K562 (cell line): ENCODE measurements at regions not wholly inside any gene's neighbourhood (a gene's known extent, or its start where the extent isn't known, plus 50 kb on each side); places are given as distances from the start of the nearest gene placed in this dataset.

Source experiments
- ATAC-seq: fragments of 200-7000 bp; cut with Tn5 transposase; 3 replicates; pipeline ENCODE4 v1.9.1; 2020; ENCODE audit warnings: moderate library complexity
- BruUV-seq: library from RNA; stranded (reverse); fragments of 400-500 nt; replicated peaks from 2 replicates; lab custom pipeline; 2021; lab: Mats Ljungman, UMichigan
- CTCF ChIA-PET: fragments of 300-600 bp; formaldehyde crosslinking; extraction: SDS; loops from one replicate; lab custom pipeline; 2021; ENCODE audit warnings: low intra/inter-chr PET ratio; lab: Yijun Ruan, JAX
- POLR2A ChIA-PET: fragments of 300-600, 350-650 bp; sonication (Branson Sonifier 250); formaldehyde crosslinking; extraction: SDS; loops from one replicate; lab custom pipeline; 2021; ENCODE audit warnings: antibody characterized with exemption, inconsistent platforms; lab: Yijun Ruan, JAX
- DNase-seq, 4 experiments: peaks; one replicate each; pipeline versions ENCODE4 v3.0.0 to v3.0.0-alpha.2; 2011 to 2018; ENCODE audit warnings: low spot score in 3 of 4, mixed read lengths in 3 of 4; ENCODE audit errors: extremely low read depth in 1 of 4
- FAIRE-seq: peaks from 2 replicates; lab custom pipeline; 2011; peaks lifted over from hg19 to GRCh38; lab: Jason Lieb, UNC
- H2AFZ ChIP-seq: 2 replicates; pipeline ENCODE4 v1.6.0; 2011; ENCODE audit warnings: low read depth, low read length, control low read depth, inconsistent platforms
- H3K27ac ChIP-seq: fragments of 200-600 bp; 3 replicates; pipeline ENCODE4 v1.8.0; 2011; ENCODE audit warnings: low read depth, mild to moderate bottlenecking, control low read depth, inconsistent platforms, low read length, moderate library complexity, mixed read lengths; ENCODE audit errors: extremely low read depth
- H3K27me3 ChIP-seq, 2 experiments: fragments of 300-600 bp in 1 of 2; 2 replicates in 1 of 2; 3 replicates in 1 of 2; pipeline versions ENCODE4 v1.6.0 to v1.8.0; 2011; ENCODE audit warnings: inconsistent platforms in 2 of 2, low read length in 2 of 2, mild to moderate bottlenecking in 1 of 2, mixed read lengths in 1 of 2, moderate library complexity in 1 of 2; ENCODE audit not compliant: control insufficient read depth in 2 of 2, insufficient read depth in 2 of 2
- H3K36me3 ChIP-seq: fragments of 300-600 bp; 3 replicates; pipeline ENCODE4 v1.8.0; 2011; ENCODE audit warnings: mild to moderate bottlenecking, low read length, inconsistent platforms; ENCODE audit not compliant: control insufficient read depth, insufficient read depth
- H3K4me1 ChIP-seq, 2 experiments: fragments of 200-600 bp in 1 of 2; replicated peaks in 1 of 2; 2 replicates in 1 of 2; 3 replicates in 1 of 2; pipeline versions ENCODE4 v1.5.1 to v1.8.0; 2011; ENCODE audit warnings: inconsistent platforms in 2 of 2, low read length in 2 of 2, mild to moderate bottlenecking in 1 of 2, mixed read lengths in 1 of 2, moderate library complexity in 1 of 2; ENCODE audit not compliant: control insufficient read depth in 2 of 2, insufficient read depth in 2 of 2
- H3K4me2 ChIP-seq: 2 replicates; pipeline ENCODE4 v1.6.1; 2011; ENCODE audit warnings: low read length, control low read depth, inconsistent platforms, mixed read lengths; ENCODE audit not compliant: insufficient read depth
- H3K4me3 ChIP-seq: fragments of 200-600 bp; sonication (generic), shearing (Covaris generic); 2 replicates; pipeline ENCODE4 v1.5.1; 2016; ENCODE audit warnings: control low read depth, inconsistent platforms
- H3K79me2 ChIP-seq: fragments of 200-600 bp; 3 replicates; pipeline ENCODE4 v1.8.0; 2011; ENCODE audit warnings: low read length, inconsistent platforms; ENCODE audit not compliant: control insufficient read depth, insufficient read depth
- H3K9ac ChIP-seq, 2 experiments: 2 replicates each; pipeline versions ENCODE4 v1.6.0 to v1.6.1; 2011; ENCODE audit warnings: low read depth in 2 of 2, low read length in 2 of 2, control low read depth in 1 of 2, inconsistent platforms in 1 of 2, mild to moderate bottlenecking in 1 of 2, mixed read lengths in 1 of 2; ENCODE audit not compliant: insufficient read depth in 1 of 2
- H3K9me1 ChIP-seq: one replicate; pipeline ENCODE4 v1.6.0; 2011; ENCODE audit warnings: inconsistent platforms, mild to moderate bottlenecking, low read length, moderate library complexity; ENCODE audit not compliant: control insufficient read depth, insufficient read depth
- H3K9me3 ChIP-seq: replicated peaks from 2 replicates; pipeline ENCODE4 v1.5.1; 2011; ENCODE audit warnings: low read depth, low read length, inconsistent platforms; ENCODE audit not compliant: control insufficient read depth, insufficient read depth
- H4K20me1 ChIP-seq: replicated peaks from 2 replicates; pipeline ENCODE4 v1.6.1; 2011; ENCODE audit warnings: low read length, inconsistent platforms, mixed read lengths; ENCODE audit not compliant: control insufficient read depth, insufficient read depth
- EWSR1 ChIP-seq: fragments of 450-650 bp; IDR thresholded peaks from 2 replicates; pipeline ENCODE4 v1.6.1; 2018; ENCODE audit warnings: borderline replicate concordance, mild to moderate bottlenecking, low read depth, moderate library complexity; ENCODE audit not compliant: partially characterized antibody
- FOXA3 ChIP-seq, 2 experiments: fragments of 450-650 bp in 1 of 2; sonication (generic) in 1 of 2; formaldehyde crosslinking; IDR thresholded peaks in 1 of 2; conservative IDR thresholded peaks in 1 of 2; 2 replicates each; pipeline versions ENCODE4 v1.4.0 to v1.8.0; 2020 to 2022; ENCODE audit warnings: mild to moderate bottlenecking in 2 of 2, missing genetic modification reagents in 1 of 2
- GTF2A2 ChIP-seq: IDR thresholded peaks from 2 replicates; pipeline ENCODE4 v1.6.1; 2016; ENCODE audit warnings: mild to moderate bottlenecking, missing genetic modification characterization, missing compliant biosample characterization
- HMGN3 ChIP-seq: IDR thresholded peaks from 2 replicates; pipeline ENCODE4 v1.6.1; 2011; ENCODE audit warnings: borderline replicate concordance, low read depth, mild to moderate bottlenecking, mixed read lengths, low read length; ENCODE audit not compliant: insufficient read length; ENCODE audit errors: extremely low read depth
- RBM39 ChIP-seq: fragments of 200-400 bp; formaldehyde crosslinking; optimal IDR thresholded peaks from 2 replicates; pipeline ENCODE3; 2018; ENCODE audit warnings: low read depth, low read length
- ZKSCAN1 ChIP-seq: fragments of 150-350 bp; IDR thresholded peaks from 2 replicates; pipeline ENCODE4 v1.6.1; 2016; ENCODE audit warnings: low read depth, low read length
- ZNF175 ChIP-seq: fragments of 200-800 bp; sonication (Bioruptor generic); IDR thresholded peaks from 2 replicates; pipeline ENCODE4 v1.6.1; 2016; ENCODE audit warnings: low read depth, mild to moderate bottlenecking, missing genetic modification characterization, missing compliant biosample characterization
- WGBS: fragments of 100-300 bp; shearing (Covaris generic); methylation state at CpG from one replicate; pipeline ENCODE4 v1.1.6; 2016; ENCODE audit warnings: low coverage, mixed read lengths; ENCODE audit not compliant: insufficient coverage; ENCODE audit errors: missing lambda C conversion rate; 5-methylcytosine and 5-hydroxymethylcytosine counted together
- in situ Hi-C: fragments of 300-500 bp; cut with MboI; formaldehyde crosslinking; loops from 4 replicates; pipeline ENCODE4 v1.15.0; 2018; ENCODE audit warnings: inconsistent platforms, mixed read lengths
- intact Hi-C: fragments of 100-400 bp; cut with micrococcal nuclease; formaldehyde crosslinking; loops from 2 replicates; pipeline ENCODE4 v1.14.2; 2022
- TF ChIP-seq, protein P1 (sequence below): fragments of 250-450 bp; sonication (Bioruptor Pico); IDR thresholded peaks from 2 replicates; pipeline ENCODE4 v1.4.0; 2020; ENCODE audit warnings: mild to moderate bottlenecking
- TF ChIP-seq, protein P2 (sequence below): IDR thresholded peaks from 3 replicates; pipeline ENCODE4 v1.6.1; 2011; ENCODE audit warnings: borderline replicate concordance, mild to moderate bottlenecking, moderate library complexity; ENCODE audit not compliant: insufficient read length; ENCODE audit errors: extremely low read depth
- TF ChIP-seq, protein P3 (sequence below), 2 experiments: IDR thresholded peaks in 1 of 2; conservative IDR thresholded peaks in 1 of 2; 2 replicates each; pipeline ENCODE4 v1.6.1; 2016; ENCODE audit warnings: low read depth in 2 of 2, mild to moderate bottlenecking in 1 of 2, missing compliant biosample characterization in 1 of 2, missing genetic modification characterization in 1 of 2, moderate library complexity in 1 of 2

DNA sequence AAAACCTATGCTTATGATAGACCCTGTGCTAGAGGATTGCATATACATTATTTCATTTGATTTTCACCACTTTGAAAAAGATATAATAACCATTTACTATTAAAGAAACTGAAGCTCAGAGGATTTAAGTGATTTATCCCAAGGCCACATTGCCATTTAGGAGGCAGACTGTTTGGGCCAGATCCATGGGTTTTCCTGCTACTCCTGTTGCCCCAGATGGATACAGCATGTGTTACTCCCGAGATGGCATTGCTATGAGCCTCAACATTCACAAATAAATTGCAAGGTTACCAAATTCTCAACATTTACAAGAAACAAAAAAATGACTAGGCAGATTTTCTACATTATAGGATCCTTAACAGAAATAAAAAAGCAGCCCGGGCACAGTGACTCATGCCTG, 322.1 kb upstream of the SOX9 start:
- no peaks in the 10 kb centered on the region for H3K4me1 ChIP-seq
- ChIA-PET POLR2A (no interaction called here), CTCF (no interaction called here)
- H3K4me2 ChIP-seq = no peak overlapping the region
- BruUV-seq = no TSS peak
- DNase-seq (no peak), ATAC-seq (no peak), FAIRE-seq (no peak)
- H2AFZ ChIP-seq = no peak overlapping the region
- H3K36me3 ChIP-seq = no peaks in the 10 kb centered on the region
- in situ Hi-C loops (no loop called here), intact Hi-C loops (no loop called here)
- H3K9me3 ChIP-seq = no peaks in the 10 kb centered on the region
- H3K9me1 ChIP-seq = no peaks in the 10 kb centered on the region
- no peaks in the 10 kb centered on the region for H3K79me2 ChIP-seq
- H3K27ac ChIP-seq = no peak overlapping the region
- H3K4me3 ChIP-seq = no peak overlapping the region
- H4K20me1 ChIP-seq = no peaks in the 10 kb centered on the region
- no peak for TF ChIP-seq FOXA3 (CRISPR knock-in tag; conservative IDR thresholded peaks at IDR 0.05 in 1 of 2, IDR thresholded peaks at IDR 0.05 in 1 of 2)
- TF ChIP-seq, protein P1, sequence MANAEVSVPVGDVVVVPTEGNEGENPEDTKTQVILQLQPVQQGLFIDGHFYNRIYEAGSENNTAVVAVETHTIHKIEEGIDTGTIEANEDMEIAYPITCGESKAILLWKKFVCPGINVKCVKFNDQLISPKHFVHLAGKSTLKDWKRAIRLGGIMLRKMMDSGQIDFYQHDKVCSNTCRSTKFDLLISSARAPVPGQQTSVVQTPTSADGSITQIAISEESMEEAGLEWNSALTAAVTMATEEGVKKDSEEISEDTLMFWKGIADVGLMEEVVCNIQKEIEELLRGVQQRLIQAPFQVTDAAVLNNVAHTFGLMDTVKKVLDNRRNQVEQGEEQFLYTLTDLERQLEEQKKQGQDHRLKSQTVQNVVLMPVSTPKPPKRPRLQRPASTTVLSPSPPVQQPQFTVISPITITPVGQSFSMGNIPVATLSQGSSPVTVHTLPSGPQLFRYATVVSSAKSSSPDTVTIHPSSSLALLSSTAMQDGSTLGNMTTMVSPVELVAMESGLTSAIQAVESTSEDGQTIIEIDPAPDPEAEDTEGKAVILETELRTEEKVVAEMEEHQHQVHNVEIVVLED = no peak
- TF ChIP-seq RBM39 = no peak
- TF ChIP-seq, protein P2, sequence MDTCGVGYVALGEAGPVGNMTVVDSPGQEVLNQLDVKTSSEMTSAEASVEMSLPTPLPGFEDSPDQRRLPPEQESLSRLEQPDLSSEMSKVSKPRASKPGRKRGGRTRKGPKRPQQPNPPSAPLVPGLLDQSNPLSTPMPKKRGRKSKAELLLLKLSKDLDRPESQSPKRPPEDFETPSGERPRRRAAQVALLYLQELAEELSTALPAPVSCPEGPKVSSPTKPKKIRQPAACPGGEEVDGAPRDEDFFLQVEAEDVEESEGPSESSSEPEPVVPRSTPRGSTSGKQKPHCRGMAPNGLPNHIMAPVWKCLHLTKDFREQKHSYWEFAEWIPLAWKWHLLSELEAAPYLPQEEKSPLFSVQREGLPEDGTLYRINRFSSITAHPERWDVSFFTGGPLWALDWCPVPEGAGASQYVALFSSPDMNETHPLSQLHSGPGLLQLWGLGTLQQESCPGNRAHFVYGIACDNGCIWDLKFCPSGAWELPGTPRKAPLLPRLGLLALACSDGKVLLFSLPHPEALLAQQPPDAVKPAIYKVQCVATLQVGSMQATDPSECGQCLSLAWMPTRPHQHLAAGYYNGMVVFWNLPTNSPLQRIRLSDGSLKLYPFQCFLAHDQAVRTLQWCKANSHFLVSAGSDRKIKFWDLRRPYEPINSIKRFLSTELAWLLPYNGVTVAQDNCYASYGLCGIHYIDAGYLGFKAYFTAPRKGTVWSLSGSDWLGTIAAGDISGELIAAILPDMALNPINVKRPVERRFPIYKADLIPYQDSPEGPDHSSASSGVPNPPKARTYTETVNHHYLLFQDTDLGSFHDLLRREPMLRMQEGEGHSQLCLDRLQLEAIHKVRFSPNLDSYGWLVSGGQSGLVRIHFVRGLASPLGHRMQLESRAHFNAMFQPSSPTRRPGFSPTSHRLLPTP = no peak
- no peak for TF ChIP-seq GTF2A2
- TF ChIP-seq, protein P3, sequence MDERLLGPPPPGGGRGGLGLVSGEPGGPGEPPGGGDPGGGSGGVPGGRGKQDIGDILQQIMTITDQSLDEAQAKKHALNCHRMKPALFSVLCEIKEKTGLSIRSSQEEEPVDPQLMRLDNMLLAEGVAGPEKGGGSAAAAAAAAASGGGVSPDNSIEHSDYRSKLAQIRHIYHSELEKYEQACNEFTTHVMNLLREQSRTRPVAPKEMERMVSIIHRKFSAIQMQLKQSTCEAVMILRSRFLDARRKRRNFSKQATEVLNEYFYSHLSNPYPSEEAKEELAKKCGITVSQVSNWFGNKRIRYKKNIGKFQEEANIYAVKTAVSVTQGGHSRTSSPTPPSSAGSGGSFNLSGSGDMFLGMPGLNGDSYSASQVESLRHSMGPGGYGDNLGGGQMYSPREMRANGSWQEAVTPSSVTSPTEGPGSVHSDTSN (CRISPR knock-in tag; IDR thresholded peaks at IDR 0.05; ENCODE audit: low read depth) = no peak
- TF ChIP-seq, protein P3 (tag; conservative IDR thresholded peaks at IDR 0.05; ENCODE audit: low read depth) = no peak
- no peak for TF ChIP-seq ZNF175
- no peak for TF ChIP-seq ZKSCAN1
- TF ChIP-seq HMGN3 = no peak
- no peak for TF ChIP-seq EWSR1
- H3K27me3 ChIP-seq = no peaks in the 10 kb centered on the region
- WGBS = 0% methylated on average over 2 of the region's 2 CpGs
- H3K9ac ChIP-seq = no peak overlapping the region
